Activated CD8-positive, alpha-beta T cell treated with anti-CD3 and anti-CD28 coated beads for 36 hours (primary cell): ENCODE measurements at regions not wholly inside any gene's neighbourhood (a gene's known extent, or its start where the extent isn't known, plus 50 kb on each side); places are given as distances from the start of the nearest gene placed in this dataset.
"Not testable (repeated sequence)": the region's sequence is repeated elsewhere in the genome, so short reads cannot be mapped to it uniquely, and the experiment has no call there.

Experiments
- ATAC-seq: fragments of 200-7000 bp; cut with Tn5 transposase; one replicate; pipeline ENCODE4 v1.10.0; 2021; ENCODE audit warnings: mild to moderate bottlenecking, moderate library complexity
- CTCF ChIA-PET: fragments of 350-600 bp; sonication (Branson Sonifier 250); formaldehyde crosslinking; loops from one replicate; lab custom pipeline; 2021; ENCODE audit warnings: antibody characterized with exemption; lab: Charles Lee
- POLR2A ChIA-PET: fragments of 350-600 bp; sonication (Branson Sonifier 250); formaldehyde crosslinking; loops from one replicate; lab custom pipeline; 2021; ENCODE audit warnings: antibody characterized with exemption; lab: Charles Lee
- DNase-seq: peaks from one replicate; pipeline ENCODE4 v3.0.0-alpha.2; 2020
- H3K27ac Mint-ChIP-seq: one replicate; pipeline ENCODE4 v1.8.0; 2021; ENCODE audit warnings: mild to moderate bottlenecking, mixed read lengths
- H3K27me3 Mint-ChIP-seq: one replicate; pipeline ENCODE4 v1.8.0; 2021; ENCODE audit warnings: mixed read lengths
- H3K36me3 Mint-ChIP-seq: one replicate; pipeline ENCODE4 v1.8.0; 2021; ENCODE audit warnings: low read depth, mixed read lengths
- H3K4me1 Mint-ChIP-seq: one replicate; pipeline ENCODE4 v1.8.0; 2021; ENCODE audit warnings: low read depth, mixed read lengths
- H3K4me3 Mint-ChIP-seq: one replicate; pipeline ENCODE4 v1.8.0; 2021; ENCODE audit warnings: mild to moderate bottlenecking, moderate library complexity, mixed read lengths
- H3K9me3 Mint-ChIP-seq: one replicate; pipeline ENCODE4 v1.8.0; 2021; ENCODE audit warnings: mixed read lengths
- CTCF ChIP-seq: fragments of 200-600 bp; IDR thresholded peaks from one replicate; pipeline ENCODE4 v1.8.0; 2022; ENCODE audit warnings: antibody characterized with exemption, mild to moderate bottlenecking
- intact Hi-C: fragments of 100-400 bp; cut with micrococcal nuclease; formaldehyde crosslinking; loops from one replicate; pipeline ENCODE4 v1.10.0; 2022

- POLR2A ChIA-PET = no interaction called here
- no peaks in the 10 kb centered on the region for H3K9me3 Mint-ChIP-seq
- ATAC-seq (no peak), DNase-seq (no peak)
- H3K36me3 Mint-ChIP-seq = no peaks in the 10 kb centered on the region
- CTCF ChIA-PET = no interaction called here
- H3K4me3 Mint-ChIP-seq = no peak overlapping the region
- intact Hi-C loops = no loop called here
- no peak for TF ChIP-seq CTCF
- no peaks in the 10 kb centered on the region for H3K27me3 Mint-ChIP-seq
- no peaks in the 10 kb centered on the region for H3K4me1 Mint-ChIP-seq
- H3K27ac Mint-ChIP-seq = no peak overlapping the region
Measured at GRCh38 chr7:29642494-29643155, 79.0 kb downstream of the PRR15 start.

- H3K4me1 Mint-ChIP-seq, H3K27me3 Mint-ChIP-seq, CTCF ChIA-PET, intact Hi-C loops, POLR2A ChIA-PET, H3K27ac Mint-ChIP-seq, H3K4me3 Mint-ChIP-seq, ATAC-seq, H3K9me3 Mint-ChIP-seq, H3K36me3 Mint-ChIP-seq, DNase-seq: not testable (repeated sequence)
Measured at GRCh38 chr7:29646116-29646515, 82.5 kb downstream of the PRR15 start.

GRCh38 chr7:29647020-29647654 lies 83.5 kb downstream of the PRR15 start:
- POLR2A ChIA-PET = no interaction called here
- intact Hi-C loops = no loop called here
- CTCF ChIA-PET = no interaction called here
- H3K9me3 Mint-ChIP-seq = no peaks in the 10 kb centered on the region
- H3K36me3 Mint-ChIP-seq = no peaks in the 10 kb centered on the region
- no peak overlapping the region for H3K27ac Mint-ChIP-seq
- no peak for ATAC-seq
- no peak for DNase-seq
- no peaks in the 10 kb centered on the region for H3K4me1 Mint-ChIP-seq
- H3K27me3 Mint-ChIP-seq = no peaks in the 10 kb centered on the region
- TF ChIP-seq CTCF = no peak
- H3K4me3 Mint-ChIP-seq = no peak overlapping the region

- ATAC-seq, H3K27me3 Mint-ChIP-seq, H3K4me1 Mint-ChIP-seq, H3K36me3 Mint-ChIP-seq, H3K4me3 Mint-ChIP-seq, POLR2A ChIA-PET, DNase-seq, CTCF ChIA-PET, H3K27ac Mint-ChIP-seq, H3K9me3 Mint-ChIP-seq, intact Hi-C loops: not testable (repeated sequence)
Measured at GRCh38 chr7:29647691-29648210, 84.1 kb downstream of the PRR15 start.

GRCh38 chr7:29649028-29649716 lies 85.5 kb downstream of the PRR15 start:
- POLR2A ChIA-PET = no interaction called here
- no peak for TF ChIP-seq CTCF
- Mint-ChIP-seq H3K36me3 (no peaks in the 10 kb centered on the region), H3K27me3 (no peaks in the 10 kb centered on the region), H3K9me3 (no peaks in the 10 kb centered on the region), H3K4me3 (no peak overlapping the region), H3K4me1 (no peaks in the 10 kb centered on the region), H3K27ac (no peak overlapping the region)
- CTCF ChIA-PET = no interaction called here
- ATAC-seq = no peak
- intact Hi-C loops = no loop called here
- no peak for DNase-seq

- no peak for ATAC-seq
Measured at GRCh38 chr7:29649876-29650275, 86.2 kb downstream of the PRR15 start.

More at GRCh38 chr7:29649876-29650275, 86.2 kb downstream of the PRR15 start:
- DNase-seq = no peak
- ChIA-PET CTCF (no interaction called here), POLR2A (no interaction called here)
- no peak for TF ChIP-seq CTCF
- Mint-ChIP-seq H3K4me3 (no peak overlapping the region), H3K4me1 (no peaks in the 10 kb centered on the region), H3K9me3 (no peaks in the 10 kb centered on the region), H3K36me3 (no peaks in the 10 kb centered on the region), H3K27me3 (no peaks in the 10 kb centered on the region), H3K27ac (no peak overlapping the region)
- intact Hi-C loops = no loop called here
